Smooth muscle cell (in vitro differentiated cells): ENCODE measurements at regions not wholly inside any gene's neighbourhood (a gene's known extent, or its start where the extent isn't known, plus 50 kb on each side); places are given as distances from the start of the nearest gene placed in this dataset.

ENCODE experiments used
- DNase-seq: peaks from one replicate; lab custom pipeline; 2025; ENCODE audit not compliant: unreplicated experiment; lab: John Stamatoyannopoulos, UW
- H2AFZ ChIP-seq: fragments of 200-600 bp; sonication (generic); 2 replicates; pipeline ENCODE4 v1.6.0; 2016; ENCODE audit warnings: antibody characterized with exemption, low read depth, mild to moderate bottlenecking
- H3F3A ChIP-seq: fragments of 200-600 bp; sonication (generic); 2 replicates; pipeline ENCODE4 v1.6.0; 2017; ENCODE audit warnings: antibody characterized with exemption, low read depth
- H3K27ac ChIP-seq: fragments of 200-600 bp; sonication (generic); 2 replicates; pipeline ENCODE4 v1.5.1; 2016; ENCODE audit warnings: low read depth, mild to moderate bottlenecking
- H3K27me3 ChIP-seq: fragments of 200-600 bp; sonication (generic); 2 replicates; pipeline ENCODE4 v1.6.1; 2016; ENCODE audit warnings: low read depth, mild to moderate bottlenecking
- H3K36me3 ChIP-seq: fragments of 200-600 bp; sonication (generic); 2 replicates; pipeline ENCODE4 v1.5.1; 2016; ENCODE audit warnings: low read depth
- H3K4me1 ChIP-seq: fragments of 200-600 bp; sonication (generic); 2 replicates; pipeline ENCODE4 v1.5.1; 2016; ENCODE audit warnings: low read depth
- H3K4me2 ChIP-seq: fragments of 200-600 bp; sonication (generic); 2 replicates; pipeline ENCODE4 v1.6.0; 2016; ENCODE audit warnings: mild to moderate bottlenecking
- H3K4me3 ChIP-seq: fragments of 200-600 bp; sonication (generic); 2 replicates; pipeline ENCODE4 v1.5.1; 2016; ENCODE audit warnings: mild to moderate bottlenecking
- H3K79me2 ChIP-seq: fragments of 200-600 bp; sonication (generic); 2 replicates; pipeline ENCODE4 v1.6.0; 2016; ENCODE audit warnings: low read depth, mild to moderate bottlenecking
- H3K9ac ChIP-seq: fragments of 200-600 bp; sonication (generic); 2 replicates; pipeline ENCODE4 v1.6.0; 2016; ENCODE audit warnings: low read depth
- H3K9me3 ChIP-seq: fragments of 200-600 bp; sonication (generic); replicated peaks from 2 replicates; pipeline ENCODE4 v1.5.1; 2016; ENCODE audit warnings: low read depth
- H4K20me1 ChIP-seq: fragments of 200-600 bp; sonication (generic); 2 replicates; pipeline ENCODE4 v1.6.0; 2016; ENCODE audit warnings: low read depth
- WGBS: methylation state at CpG from one replicate; pipeline ENCODE4 v1.1.7; 2016; ENCODE audit warnings: low lambda C conversion rate; 5-methylcytosine and 5-hydroxymethylcytosine counted together
- TF ChIP-seq, protein P1 (sequence below): fragments of 200-600 bp; sonication (generic); IDR thresholded peaks from 2 replicates; pipeline ENCODE4 v1.5.1; 2017; ENCODE audit warnings: borderline replicate concordance, mild to moderate bottlenecking, antibody characterized with exemption; ENCODE audit not compliant: insufficient read depth, poor library complexity, severe bottlenecking

DNA sequence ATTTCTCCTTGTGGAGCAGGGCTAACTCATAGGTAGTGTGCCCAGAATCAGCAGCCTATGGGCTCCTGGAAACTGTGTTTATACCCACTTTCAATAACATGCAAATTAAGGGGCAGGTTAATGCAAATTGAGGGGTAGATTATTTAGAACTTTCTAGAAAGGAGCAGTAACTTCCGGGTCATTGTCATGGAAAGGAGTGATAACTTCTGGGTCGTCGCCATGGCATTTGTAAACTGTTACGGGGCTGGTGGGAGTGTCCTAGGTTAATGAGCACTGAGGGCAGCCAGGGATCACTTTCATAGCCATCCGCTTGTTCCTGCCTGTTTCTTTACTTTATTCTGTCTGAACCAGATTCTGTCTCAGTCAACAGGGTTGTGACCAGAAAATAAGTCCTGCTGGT, 143.3 kb upstream of the RFLNA start:
- Histone ChIP-seq H2AFZ (no peak overlapping the region), H3K4me2 (no peak overlapping the region), H3K36me3 (no peaks in the 10 kb centered on the region), H3K27me3 (no peaks in the 10 kb centered on the region), H3K9me3 (no peaks in the 10 kb centered on the region), H3K79me2 (no peaks in the 10 kb centered on the region), H3K4me3 (no peak overlapping the region), H3K9ac (no peak overlapping the region), H3F3A (no peaks in the 10 kb centered on the region), H3K4me1 (no peaks in the 10 kb centered on the region), H4K20me1 (no peaks in the 10 kb centered on the region), H3K27ac (no peak overlapping the region)
- TF ChIP-seq, protein P1, sequence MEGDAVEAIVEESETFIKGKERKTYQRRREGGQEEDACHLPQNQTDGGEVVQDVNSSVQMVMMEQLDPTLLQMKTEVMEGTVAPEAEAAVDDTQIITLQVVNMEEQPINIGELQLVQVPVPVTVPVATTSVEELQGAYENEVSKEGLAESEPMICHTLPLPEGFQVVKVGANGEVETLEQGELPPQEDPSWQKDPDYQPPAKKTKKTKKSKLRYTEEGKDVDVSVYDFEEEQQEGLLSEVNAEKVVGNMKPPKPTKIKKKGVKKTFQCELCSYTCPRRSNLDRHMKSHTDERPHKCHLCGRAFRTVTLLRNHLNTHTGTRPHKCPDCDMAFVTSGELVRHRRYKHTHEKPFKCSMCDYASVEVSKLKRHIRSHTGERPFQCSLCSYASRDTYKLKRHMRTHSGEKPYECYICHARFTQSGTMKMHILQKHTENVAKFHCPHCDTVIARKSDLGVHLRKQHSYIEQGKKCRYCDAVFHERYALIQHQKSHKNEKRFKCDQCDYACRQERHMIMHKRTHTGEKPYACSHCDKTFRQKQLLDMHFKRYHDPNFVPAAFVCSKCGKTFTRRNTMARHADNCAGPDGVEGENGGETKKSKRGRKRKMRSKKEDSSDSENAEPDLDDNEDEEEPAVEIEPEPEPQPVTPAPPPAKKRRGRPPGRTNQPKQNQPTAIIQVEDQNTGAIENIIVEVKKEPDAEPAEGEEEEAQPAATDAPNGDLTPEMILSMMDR, result no peak
- WGBS, result 90% methylated on average over 5 of the region's 5 CpGs
- no peak for DNase-seq

DNA sequence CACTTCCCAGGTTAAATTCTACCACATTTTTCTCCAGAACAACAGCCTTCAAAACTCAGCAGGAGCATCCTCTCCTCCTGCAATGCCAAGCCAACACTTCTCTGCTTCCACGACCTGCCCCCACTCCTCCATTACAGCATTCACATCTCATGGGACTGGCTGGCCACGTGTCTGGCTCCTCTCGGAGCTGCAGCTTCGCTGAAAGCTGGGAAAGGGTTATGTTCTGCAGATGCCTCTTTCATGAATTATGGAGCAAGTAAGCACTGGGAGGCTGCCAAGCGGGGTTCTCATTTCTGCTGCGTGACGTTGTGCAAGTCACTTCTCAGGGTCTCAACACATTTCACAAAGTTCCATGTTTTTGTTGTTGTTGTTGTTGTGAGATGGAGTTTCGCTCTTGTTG, 142.2 kb upstream of the RFLNA start:
- H3K4me2 ChIP-seq, result no peak overlapping the region
- no peak overlapping the region for H3K9ac ChIP-seq
- no peaks in the 10 kb centered on the region for H4K20me1 ChIP-seq
- no peaks in the 10 kb centered on the region for H3K79me2 ChIP-seq
- H3K36me3 ChIP-seq, result no peaks in the 10 kb centered on the region
- H3F3A ChIP-seq, result no peaks in the 10 kb centered on the region
- H3K27me3 ChIP-seq, result no peaks in the 10 kb centered on the region
- H3K4me1 ChIP-seq, result no peaks in the 10 kb centered on the region
- H2AFZ ChIP-seq, result no peak overlapping the region
- 76% methylated on average over 8 of the region's 8 CpGs for WGBS
- H3K4me3 ChIP-seq, result no peak overlapping the region
- no peak overlapping the region for H3K27ac ChIP-seq
- no peak for DNase-seq
- TF ChIP-seq, protein P1, result no peak
- no peaks in the 10 kb centered on the region for H3K9me3 ChIP-seq

DNA sequence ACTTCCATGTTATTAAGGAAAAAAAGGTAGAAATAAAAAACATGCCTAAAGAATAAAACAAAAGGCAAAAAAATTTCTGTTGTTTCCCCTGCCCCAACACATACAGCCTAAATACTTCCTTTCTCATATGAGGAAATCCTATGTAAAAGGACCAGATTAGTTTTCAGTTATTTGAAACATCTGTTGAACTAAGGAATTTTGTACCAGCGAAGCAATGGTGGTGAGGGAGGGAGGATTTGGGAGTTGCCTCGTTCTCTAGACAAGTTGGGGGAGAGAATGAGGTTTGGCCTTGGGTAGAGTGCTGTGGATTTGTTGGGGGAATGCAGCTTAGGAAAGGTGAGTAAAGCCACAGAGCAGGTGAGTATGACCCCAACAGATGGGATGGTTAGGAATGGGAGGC, 141.5 kb upstream of the RFLNA start:
- H3K4me3 ChIP-seq, result no peak overlapping the region
- no peak overlapping the region for H3K4me2 ChIP-seq
- no peaks in the 10 kb centered on the region for H3K9me3 ChIP-seq
- no peaks in the 10 kb centered on the region for H3F3A ChIP-seq
- H3K27me3 ChIP-seq, result no peaks in the 10 kb centered on the region
- H3K27ac ChIP-seq, result no peak overlapping the region
- TF ChIP-seq, protein P1, result no peak
- no peak overlapping the region for H2AFZ ChIP-seq
- H4K20me1 ChIP-seq, result no peaks in the 10 kb centered on the region
- WGBS, result 76% methylated on average over 2 of the region's 2 CpGs
- H3K9ac ChIP-seq, result no peak overlapping the region
- H3K4me1 ChIP-seq, result no peaks in the 10 kb centered on the region
- H3K36me3 ChIP-seq, result no peaks in the 10 kb centered on the region
- DNase-seq, result no peak
- no peaks in the 10 kb centered on the region for H3K79me2 ChIP-seq

DNA sequence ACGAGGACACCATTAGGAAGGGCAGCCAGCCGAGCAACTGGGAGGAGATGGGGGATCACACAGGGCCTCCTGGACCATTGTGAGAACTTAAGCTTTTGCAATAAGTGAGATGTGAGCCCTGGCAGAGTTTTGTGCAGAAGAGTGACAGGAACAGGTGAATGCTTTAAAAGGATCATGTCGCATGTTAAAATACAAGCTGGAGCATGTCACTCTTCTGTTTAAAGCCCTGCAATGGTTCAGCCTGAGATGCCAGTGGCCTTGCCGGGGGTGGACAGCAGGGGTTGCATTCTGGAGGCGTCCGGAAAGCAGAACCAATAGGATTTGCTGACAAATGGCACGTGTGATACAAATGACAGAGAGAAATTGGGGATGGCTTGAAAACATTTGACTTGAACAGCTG, 137.5 kb upstream of the RFLNA start:
- Histone ChIP-seq H3K9ac (no peak overlapping the region), H3F3A (no peaks in the 10 kb centered on the region), H3K9me3 (no peaks in the 10 kb centered on the region), H3K79me2 (no peaks in the 10 kb centered on the region), H4K20me1 (no peaks in the 10 kb centered on the region), H3K4me1 (peaks cover 11% of the 10 kb centered on the region), H2AFZ (no peak overlapping the region), H3K27me3 (no peaks in the 10 kb centered on the region), H3K36me3 (no peaks in the 10 kb centered on the region), H3K4me2 (no peak overlapping the region), H3K27ac (no peak overlapping the region), H3K4me3 (no peak overlapping the region)
- TF ChIP-seq, protein P1, result no peak
- 93% methylated on average over 7 of the region's 7 CpGs for WGBS
- DNase-seq, result no peak
